ENCODE measurements at regions not wholly inside any gene's neighbourhood (a gene's known extent, or its start where the extent isn't known, plus 50 kb on each side); places are given as distances from the start of the nearest gene placed in this dataset.
"Not testable (repeated sequence)": the region's sequence is repeated elsewhere in the genome, so short reads cannot be mapped to it uniquely, and the experiment has no call there.

DNA sequence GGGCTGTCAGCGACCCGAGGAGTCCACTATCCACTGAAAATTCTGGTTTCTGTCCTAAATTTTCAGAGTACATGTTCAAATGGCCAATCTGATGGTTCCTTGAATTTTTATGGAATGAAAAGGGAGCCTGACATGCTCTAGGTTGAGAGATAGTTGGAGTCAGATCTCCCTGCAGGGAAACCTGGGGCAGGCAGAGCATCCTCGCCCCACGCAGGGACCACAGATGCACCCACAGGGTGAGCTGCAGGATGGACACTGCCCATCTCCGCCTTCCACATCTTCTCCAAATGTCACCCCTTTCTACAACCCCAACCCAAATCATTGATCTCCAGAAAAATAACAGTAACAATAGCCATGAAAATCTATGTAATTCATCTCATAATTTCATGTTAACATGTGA, 114.2 kb upstream of the IGLL5 start:
- DNase-seq (no peak), ATAC-seq (ENCODE audit: low read depth in 2 of 2) (no peak)
- Mint-ChIP-seq H3K36me3 (no peaks in the 10 kb centered on the region), H3K4me1 (peaks cover 36 to 55% (median 41%) of the 10 kb centered on the region in 3 donors), H3K27ac (peak overlapping the region in 1 of 6 donors; percentile 61), H3K27me3 (peaks cover 9 to 10% (median 10%) of the 10 kb centered on the region in 3 donors), H3K9me3 (peaks cover 0 to 7% (median 0%) of the 10 kb centered on the region in 7 donors), H3K4me3 (no peak overlapping the region)

DNA sequence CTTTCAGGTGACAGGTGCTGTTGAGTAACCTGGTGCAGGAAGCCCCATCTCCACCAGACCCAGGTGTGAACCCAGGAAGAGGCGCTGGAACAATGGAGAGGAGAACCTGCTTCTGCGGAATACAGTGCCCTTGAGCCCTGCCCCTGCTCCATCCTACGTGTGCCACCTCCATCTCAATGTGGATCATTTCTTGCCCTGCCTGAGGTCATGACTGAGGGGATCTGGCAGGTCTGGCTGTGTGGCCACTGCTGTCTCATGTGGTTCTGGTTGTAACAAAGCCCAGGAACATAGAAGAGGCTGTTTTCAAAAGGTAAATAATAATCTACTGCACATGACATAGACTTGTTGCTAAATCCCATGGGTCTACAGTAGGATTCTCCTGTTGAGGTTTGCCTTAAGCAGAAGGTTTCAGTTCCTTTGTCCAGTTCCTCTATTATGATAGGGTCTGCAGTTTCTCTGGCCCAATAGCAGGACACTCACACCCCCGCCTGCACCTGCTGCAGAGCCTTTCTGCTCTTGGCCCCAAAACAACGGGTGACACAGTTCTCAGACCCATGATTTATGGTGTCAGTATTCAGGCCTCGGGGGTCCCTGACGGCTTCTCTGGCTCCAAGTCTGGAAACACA, 113.5 kb upstream of the IGLL5 start:
- peaks cover 36 to 55% (median 41%) of the 10 kb centered on the region in 3 donors for H3K4me1 Mint-ChIP-seq
- peak overlapping the region in 3 of 6 donors; percentile 1 to 95 (median 72) for H3K27ac Mint-ChIP-seq
- peaks cover 2 to 5% (median 3%) of the 10 kb centered on the region in 3 donors for H3K27me3 Mint-ChIP-seq
- H3K4me3 Mint-ChIP-seq: peak overlapping the region in 5 of 8 donors; percentile 18 to 71 (median 33)
- DNase-seq (peak; percentile 35), ATAC-seq (ENCODE audit: low read depth in 2 of 2) (peak; percentile 61)
- H3K36me3 Mint-ChIP-seq: no peaks in the 10 kb centered on the region
- H3K9me3 Mint-ChIP-seq: peaks cover 0 to 4% (median 0%) of the 10 kb centered on the region in 7 donors

DNA sequence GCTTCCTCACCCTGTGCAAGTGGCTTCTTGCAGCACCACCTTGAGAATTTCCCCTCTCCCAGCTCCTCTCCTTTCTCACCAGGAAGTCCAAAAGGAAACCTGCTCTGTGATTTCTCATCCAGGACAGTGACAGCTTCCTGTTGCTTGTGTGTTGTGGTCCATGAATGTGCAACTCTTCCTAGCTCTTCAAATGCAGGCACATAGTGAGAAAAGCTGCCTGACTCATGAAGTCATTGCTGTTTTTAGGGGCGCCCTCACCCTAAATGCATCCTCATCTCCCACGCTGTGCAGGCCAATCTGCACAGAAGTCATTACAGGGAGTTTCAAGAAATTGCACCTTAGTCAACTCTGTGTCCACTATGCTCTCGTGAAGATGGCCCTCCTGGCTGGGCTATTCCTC, 112.9 kb upstream of the IGLL5 start:
- ATAC-seq (ENCODE audit: low read depth in 2 of 2); H3K27me3 Mint-ChIP-seq; DNase-seq; H3K9me3 Mint-ChIP-seq; H3K36me3 Mint-ChIP-seq: not testable (repeated sequence)
- Mint-ChIP-seq H3K27ac (peak overlapping the region in 3 of 6 donors; percentile 1 to 95 (median 88)), H3K4me3 (peak overlapping the region in 1 of 8 donors; percentile 68), H3K4me1 (peaks cover 36 to 55% (median 41%) of the 10 kb centered on the region in 3 donors)

DNA sequence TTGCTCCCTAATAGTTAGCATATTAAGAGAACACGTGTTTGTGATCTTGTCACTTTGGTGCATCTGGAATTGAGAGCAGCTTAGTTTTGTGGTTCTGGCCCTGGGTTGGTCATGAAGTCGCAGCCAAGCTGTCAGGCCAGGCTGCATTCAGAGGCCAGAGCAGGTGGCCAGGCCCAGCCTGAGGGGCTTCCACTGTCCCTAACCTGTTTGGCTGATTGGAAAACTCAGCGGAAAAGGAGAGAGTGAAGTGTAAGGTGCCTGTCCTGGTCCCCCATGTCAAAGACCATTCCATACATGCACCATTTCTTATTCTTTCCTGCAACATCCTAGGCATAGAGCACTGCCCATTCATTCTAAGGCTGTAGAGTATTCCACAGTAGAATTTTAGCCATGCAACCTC, 111.5 kb upstream of the IGLL5 start:
- Mint-ChIP-seq H3K36me3 (no peaks in the 10 kb centered on the region), H3K27ac (no peak overlapping the region), H3K9me3 (no peaks in the 10 kb centered on the region), H3K4me1 (peaks cover 25 to 43% (median 31%) of the 10 kb centered on the region in 3 donors), H3K27me3 (peaks cover 0 to under 1% (median 0%) of the 10 kb centered on the region in 3 donors), H3K4me3 (no peak overlapping the region)
- ATAC-seq (ENCODE audit: low read depth in 2 of 2): no peak
- DNase-seq: no peak

DNA sequence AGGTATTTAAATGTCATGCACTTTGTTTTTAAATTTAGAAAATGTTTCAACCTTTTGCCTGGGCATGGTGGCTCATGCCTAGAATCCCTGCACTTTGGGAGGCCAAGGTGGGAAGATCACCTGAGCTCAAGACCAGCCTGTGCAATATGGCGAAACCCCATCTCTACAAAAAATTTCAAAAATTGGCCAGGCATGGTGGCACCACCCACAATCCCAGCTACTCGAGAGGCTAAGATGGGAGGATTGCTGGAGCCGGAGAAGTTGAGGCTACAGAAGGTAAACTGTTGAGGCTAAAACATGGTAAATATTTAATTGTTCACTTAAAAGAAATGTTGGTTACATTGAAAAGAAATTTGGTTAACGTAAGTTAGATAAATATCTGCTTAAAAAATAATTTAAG, 108.4 kb upstream of the IGLL5 start:
- Mint-ChIP-seq H3K36me3 (no peaks in the 10 kb centered on the region), H3K27ac (no peak overlapping the region), H3K9me3 (peaks cover 0 to 3% (median 0%) of the 10 kb centered on the region in 7 donors), H3K4me3 (no peak overlapping the region), H3K4me1 (peaks cover 7 to 14% (median 13%) of the 10 kb centered on the region in 3 donors), H3K27me3 (peaks cover 6 to 17% (median 9%) of the 10 kb centered on the region in 3 donors)
- ATAC-seq (ENCODE audit: low read depth in 2 of 2) (no peak), DNase-seq (no peak)

DNA sequence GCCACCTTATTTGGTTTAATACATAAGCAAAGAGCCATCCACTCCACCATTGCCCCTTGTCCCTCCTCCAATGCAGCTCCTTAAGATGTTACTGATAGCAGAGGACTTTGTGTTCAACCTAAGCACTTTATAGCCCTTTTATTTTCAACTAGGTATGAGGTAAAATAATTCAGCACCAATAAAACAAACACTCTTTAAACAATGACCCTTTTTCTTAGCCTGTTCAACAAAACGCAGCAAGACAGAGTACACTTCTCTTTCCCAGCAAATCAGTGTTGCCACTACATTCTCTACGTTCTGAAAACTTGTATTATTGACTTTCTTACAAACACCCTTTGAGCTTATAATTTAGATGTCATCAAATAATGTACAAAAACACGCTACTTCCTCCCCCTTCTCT, 104.0 kb upstream of the IGLL5 start:
- ATAC-seq (ENCODE audit: low read depth in 2 of 2): no peak
- Mint-ChIP-seq H3K27ac (no peak overlapping the region), H3K4me1 (no peaks in the 10 kb centered on the region), H3K27me3 (peaks cover 9 to 20% (median 17%) of the 10 kb centered on the region in 3 donors), H3K9me3 (peaks cover 0 to 3% (median 0%) of the 10 kb centered on the region in 7 donors), H3K36me3 (no peaks in the 10 kb centered on the region), H3K4me3 (no peak overlapping the region)
- DNase-seq: no peak

DNA sequence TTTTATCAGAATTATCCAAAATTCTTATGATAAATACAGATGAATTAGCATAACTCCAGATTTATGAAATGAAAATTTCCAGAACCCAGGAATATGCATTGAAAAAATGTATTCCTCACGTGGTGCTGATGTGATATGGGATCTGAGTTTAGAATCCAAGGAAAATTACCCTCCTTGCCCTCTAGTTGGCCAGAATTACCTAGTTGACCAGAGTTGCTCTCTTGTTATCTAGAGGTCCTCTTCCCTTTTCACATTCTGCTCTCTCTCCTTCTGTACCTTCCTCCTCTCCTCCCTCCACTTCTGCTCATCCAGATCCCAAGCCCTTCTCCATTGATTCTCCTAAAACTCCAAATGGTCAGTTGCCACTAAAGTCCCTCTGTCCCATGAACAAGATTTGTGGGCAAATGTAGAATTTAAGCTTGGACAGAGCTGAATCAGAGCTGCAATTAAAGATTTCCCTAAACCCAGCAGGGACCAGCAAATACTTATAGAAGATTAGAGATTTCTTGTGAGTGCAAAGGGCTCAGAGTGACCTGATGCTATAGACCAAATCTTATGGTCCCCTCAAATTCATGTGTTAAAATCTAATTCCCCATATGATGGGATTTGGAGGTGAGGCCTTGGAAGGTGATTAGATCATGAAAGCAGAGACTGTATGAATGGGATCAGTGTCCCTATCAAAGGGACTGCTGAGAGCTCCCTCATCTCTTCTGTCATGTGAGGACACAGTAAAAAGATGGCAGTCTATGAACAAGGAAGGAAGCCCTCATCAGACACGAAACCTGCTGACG, 103.2 kb upstream of the IGLL5 start:
- DNase-seq (no peak), ATAC-seq (ENCODE audit: low read depth in 2 of 2) (no peak)
- peaks cover 0 to 3% (median 0%) of the 10 kb centered on the region in 7 donors for H3K9me3 Mint-ChIP-seq
- H3K4me3 Mint-ChIP-seq: no peak overlapping the region
- no peaks in the 10 kb centered on the region for H3K4me1 Mint-ChIP-seq
- no peak overlapping the region for H3K27ac Mint-ChIP-seq
- H3K36me3 Mint-ChIP-seq: no peaks in the 10 kb centered on the region
- peaks cover 9 to 20% (median 17%) of the 10 kb centered on the region in 3 donors for H3K27me3 Mint-ChIP-seq

DNA sequence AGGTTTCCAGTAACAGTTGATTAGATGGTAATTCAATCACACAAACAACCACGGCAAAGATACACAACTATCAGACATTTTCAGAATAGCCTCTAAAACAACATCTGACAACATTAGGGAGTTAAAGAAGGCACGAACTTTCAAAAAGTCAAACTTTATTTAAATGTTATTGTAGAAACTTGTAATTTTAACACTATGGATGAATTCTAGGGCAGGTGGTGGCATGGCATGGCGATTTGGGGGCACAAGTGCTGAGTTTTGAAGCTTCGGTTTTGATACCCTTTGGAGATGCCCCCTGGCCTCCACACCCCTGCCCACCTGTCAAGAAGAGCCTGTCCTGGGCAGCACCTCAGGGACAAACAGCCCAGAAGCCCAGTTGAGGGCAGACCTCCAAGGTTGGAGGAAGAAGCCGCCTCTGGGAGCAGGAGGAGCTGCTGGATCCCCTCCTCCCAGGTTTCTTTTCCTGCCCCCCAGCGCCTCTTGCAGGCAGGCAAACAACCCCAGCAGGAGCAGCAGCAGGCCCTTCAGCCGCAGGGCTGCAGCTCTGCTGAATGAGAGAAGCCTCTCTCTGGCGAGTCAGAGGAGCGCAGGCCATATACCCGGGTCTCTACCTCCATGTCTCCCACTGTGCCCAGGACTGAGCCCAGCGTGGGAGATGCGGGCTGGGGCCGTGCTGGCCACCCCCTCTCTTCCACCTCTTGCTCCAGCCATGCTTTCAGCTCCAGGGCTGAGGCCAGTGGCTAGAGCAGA, 102.1 kb upstream of the IGLL5 start:
- no peaks in the 10 kb centered on the region for H3K4me1 Mint-ChIP-seq
- no peaks in the 10 kb centered on the region for H3K36me3 Mint-ChIP-seq
- ATAC-seq (ENCODE audit: low read depth in 2 of 2) (no peak), DNase-seq (no peak)
- H3K9me3 Mint-ChIP-seq: peaks cover 0 to 3% (median 0%) of the 10 kb centered on the region in 7 donors
- no peak overlapping the region for H3K4me3 Mint-ChIP-seq
- H3K27me3 Mint-ChIP-seq: peaks cover 9 to 20% (median 17%) of the 10 kb centered on the region in 3 donors
- peak overlapping the region in 2 of 6 donors; percentile 9 to 65 for H3K27ac Mint-ChIP-seq

DNA sequence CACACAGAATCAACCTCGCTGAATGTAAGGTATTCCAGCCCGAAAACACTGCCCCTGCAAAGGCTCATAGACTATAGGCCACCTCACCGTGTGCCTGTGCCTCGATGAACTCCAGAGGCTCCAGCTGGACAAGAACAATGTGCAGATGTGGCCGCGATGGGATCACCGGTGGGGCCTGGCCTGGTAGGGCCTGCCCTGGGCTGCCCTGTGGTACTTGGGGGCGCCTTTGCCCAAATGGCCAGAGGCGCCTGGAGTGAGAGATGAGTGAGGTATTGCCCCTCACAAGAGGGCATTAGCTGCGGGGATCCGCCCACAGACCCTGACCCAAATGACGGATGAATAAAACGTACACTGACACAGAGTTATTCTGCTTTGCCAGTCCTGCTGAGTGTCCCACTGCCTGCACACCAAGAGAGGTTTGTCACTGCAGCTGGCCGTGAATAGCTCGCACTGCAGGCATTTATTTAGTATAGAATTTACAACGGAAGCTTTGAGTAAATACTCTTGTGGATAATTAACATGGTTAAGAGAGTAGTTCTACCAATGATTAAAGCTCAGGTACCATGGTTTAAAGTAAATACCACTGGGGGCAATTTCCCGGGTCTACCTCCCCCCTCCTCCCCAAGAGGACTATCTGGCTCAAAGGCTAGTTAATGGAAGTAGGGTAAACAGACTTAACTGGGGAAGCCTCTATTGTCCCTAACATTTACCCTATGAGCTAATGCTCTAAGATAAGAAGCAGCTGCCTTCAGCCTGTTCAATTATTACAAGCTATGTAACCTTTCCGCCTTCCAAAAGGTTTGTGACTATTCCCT, 101.1 kb upstream of the IGLL5 start:
- H3K27me3 Mint-ChIP-seq: peaks cover 7 to 25% (median 13%) of the 10 kb centered on the region in 3 donors
- H3K4me3 Mint-ChIP-seq: no peak overlapping the region
- H3K36me3 Mint-ChIP-seq: no peaks in the 10 kb centered on the region
- peaks cover 0 to under 1% (median 0%) of the 10 kb centered on the region in 7 donors for H3K9me3 Mint-ChIP-seq
- no peak for DNase-seq
- H3K4me1 Mint-ChIP-seq: no peaks in the 10 kb centered on the region
- ATAC-seq (ENCODE audit: low read depth in 2 of 2): no peak
- no peak overlapping the region for H3K27ac Mint-ChIP-seq

DNA sequence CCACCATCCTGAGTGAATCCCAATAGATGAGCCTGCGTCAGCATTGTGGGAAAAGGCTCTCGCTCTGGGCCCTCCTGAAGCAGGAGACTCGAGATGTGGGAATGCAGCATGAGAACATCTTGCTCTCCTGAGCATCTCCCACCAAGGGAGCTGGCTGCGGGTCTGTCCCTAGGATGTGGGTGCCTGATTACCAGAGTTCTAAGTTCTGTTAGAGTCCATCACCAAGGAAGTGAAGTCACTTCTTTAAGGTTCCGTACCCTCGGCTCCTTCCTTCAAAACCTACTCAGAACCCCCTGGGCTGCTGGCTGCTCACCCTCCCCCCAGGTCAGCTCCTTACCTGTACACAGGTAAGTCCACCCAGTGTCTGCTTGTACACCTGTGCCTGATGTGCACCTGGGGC, 100.5 kb upstream of the IGLL5 start:
- Mint-ChIP-seq H3K9me3 (no peaks in the 10 kb centered on the region), H3K4me3 (no peak overlapping the region), H3K36me3 (no peaks in the 10 kb centered on the region), H3K27ac (peak overlapping the region in 1 of 6 donors; percentile 28), H3K27me3 (peaks cover 5 to 25% (median 8%) of the 10 kb centered on the region in 3 donors), H3K4me1 (peaks cover 0 to 3% (median 2%) of the 10 kb centered on the region in 3 donors)
- no peak for ATAC-seq (ENCODE audit: low read depth in 2 of 2)
- DNase-seq: no peak

DNA sequence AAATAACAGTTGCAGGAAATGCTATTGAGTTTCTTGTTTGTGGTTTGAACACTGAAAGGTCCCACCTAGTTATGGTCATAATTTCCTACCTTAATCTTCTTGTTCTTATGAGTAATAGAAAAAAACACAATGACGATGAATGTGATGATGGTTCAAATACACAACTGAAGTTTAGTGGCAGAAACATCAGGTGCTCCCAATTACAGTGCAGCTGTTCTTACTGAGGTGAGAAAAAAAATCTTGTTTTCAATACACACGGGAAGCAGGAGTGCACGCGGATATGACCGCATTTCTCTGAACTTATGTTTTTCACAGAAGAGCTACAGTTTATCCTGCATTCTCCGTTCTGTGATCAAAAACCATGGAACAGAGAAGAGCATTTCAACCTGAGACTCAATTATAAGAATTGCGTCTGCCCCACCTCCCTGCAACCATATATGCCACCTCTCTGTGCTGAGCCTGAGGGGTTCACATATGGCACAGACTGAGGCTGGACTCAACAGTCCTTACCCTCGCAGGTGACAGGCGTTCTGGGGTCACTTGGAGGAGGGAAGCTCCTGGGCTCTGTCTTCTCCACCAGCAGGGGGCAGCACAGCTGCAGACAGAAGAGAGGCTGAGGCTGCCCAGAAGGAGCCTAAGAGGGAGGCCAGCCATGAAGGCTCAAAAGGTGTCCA, 99.7 kb upstream of the IGLL5 start:
- peak; percentile 57 for DNase-seq
- no peak overlapping the region for H3K4me3 Mint-ChIP-seq
- peak; percentile 79 to 88 for ATAC-seq (ENCODE audit: low read depth in 2 of 2)
- peaks cover 0 to 4% (median 4%) of the 10 kb centered on the region in 3 donors for H3K4me1 Mint-ChIP-seq
- no peaks in the 10 kb centered on the region for H3K36me3 Mint-ChIP-seq
- H3K27me3 Mint-ChIP-seq: peaks cover 6 to 25% (median 8%) of the 10 kb centered on the region in 3 donors
- H3K27ac Mint-ChIP-seq: peak overlapping the region in 1 of 6 donors; percentile 39
- no peaks in the 10 kb centered on the region for H3K9me3 Mint-ChIP-seq

DNA sequence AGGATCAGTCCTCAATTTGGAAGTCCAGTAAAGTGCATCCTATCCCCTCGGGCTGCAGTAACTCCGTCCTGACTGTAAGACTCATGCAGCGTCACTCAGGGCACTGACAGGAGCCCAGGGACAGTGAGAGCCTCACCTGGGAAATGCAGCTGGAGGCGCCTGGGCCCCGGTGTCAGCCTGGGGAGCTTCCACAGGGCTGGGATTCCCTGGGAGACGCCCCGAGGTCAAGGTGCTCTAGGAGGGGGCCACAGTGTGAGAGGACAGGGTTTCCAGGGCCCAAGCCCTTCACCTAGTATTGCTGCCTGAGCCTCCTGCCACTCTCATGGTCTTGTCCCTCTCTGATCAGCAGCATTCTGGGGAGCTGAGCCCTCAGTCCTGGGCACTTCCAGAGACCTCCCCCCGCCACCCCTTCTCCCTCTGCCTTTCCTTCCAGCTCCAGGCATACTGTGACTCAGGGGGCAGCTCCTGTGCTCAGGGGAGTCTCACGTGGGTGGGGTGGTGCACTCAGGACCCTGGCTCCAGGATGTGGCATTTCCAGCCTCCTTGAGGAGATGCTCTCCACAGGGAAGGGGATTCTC, 99.1 kb upstream of the IGLL5 start:
- DNase-seq (no peak), ATAC-seq (ENCODE audit: low read depth in 2 of 2) (no peak)
- H3K9me3 Mint-ChIP-seq: no peaks in the 10 kb centered on the region
- H3K27me3 Mint-ChIP-seq: peaks cover 7 to 24% (median 9%) of the 10 kb centered on the region in 3 donors
- no peaks in the 10 kb centered on the region for H3K36me3 Mint-ChIP-seq
- H3K27ac Mint-ChIP-seq: peak overlapping the region in 1 of 6 donors; percentile 39
- H3K4me1 Mint-ChIP-seq: peaks cover 0 to 4% (median 4%) of the 10 kb centered on the region in 3 donors
- no peak overlapping the region for H3K4me3 Mint-ChIP-seq

Data from naive B cell (primary cell).